Stimulated activated naive CD8-positive, alpha-beta T cell treated with anti-CD3 and anti-CD28 coated beads, Interleukin-15, Interleukin-2, amounts not matched to agents 100 ng/mL and 50 ng/mL, for 24 hours (primary cell): ENCODE measurements at regions not wholly inside any gene's neighbourhood (a gene's known extent, or its start where the extent isn't known, plus 50 kb on each side); places are given as distances from the start of the nearest gene placed in this dataset.

Source experiments
- H3K27ac Mint-ChIP-seq: one replicate; pipeline ENCODE4 v1.8.0; 2021; ENCODE audit warnings: mild to moderate bottlenecking, mixed read lengths
- H3K27me3 Mint-ChIP-seq: one replicate; pipeline ENCODE4 v1.8.0; 2021; ENCODE audit warnings: mixed read lengths
- H3K36me3 Mint-ChIP-seq: one replicate; pipeline ENCODE4 v1.8.0; 2021; ENCODE audit warnings: low read depth, mixed read lengths
- H3K4me1 Mint-ChIP-seq: one replicate; pipeline ENCODE4 v1.8.0; 2021; ENCODE audit warnings: low read depth, mixed read lengths
- H3K4me3 Mint-ChIP-seq: one replicate; pipeline ENCODE4 v1.8.0; 2021; ENCODE audit warnings: mild to moderate bottlenecking, mixed read lengths
- H3K9me3 Mint-ChIP-seq: one replicate; pipeline ENCODE4 v1.8.0; 2021; ENCODE audit warnings: mixed read lengths

DNA sequence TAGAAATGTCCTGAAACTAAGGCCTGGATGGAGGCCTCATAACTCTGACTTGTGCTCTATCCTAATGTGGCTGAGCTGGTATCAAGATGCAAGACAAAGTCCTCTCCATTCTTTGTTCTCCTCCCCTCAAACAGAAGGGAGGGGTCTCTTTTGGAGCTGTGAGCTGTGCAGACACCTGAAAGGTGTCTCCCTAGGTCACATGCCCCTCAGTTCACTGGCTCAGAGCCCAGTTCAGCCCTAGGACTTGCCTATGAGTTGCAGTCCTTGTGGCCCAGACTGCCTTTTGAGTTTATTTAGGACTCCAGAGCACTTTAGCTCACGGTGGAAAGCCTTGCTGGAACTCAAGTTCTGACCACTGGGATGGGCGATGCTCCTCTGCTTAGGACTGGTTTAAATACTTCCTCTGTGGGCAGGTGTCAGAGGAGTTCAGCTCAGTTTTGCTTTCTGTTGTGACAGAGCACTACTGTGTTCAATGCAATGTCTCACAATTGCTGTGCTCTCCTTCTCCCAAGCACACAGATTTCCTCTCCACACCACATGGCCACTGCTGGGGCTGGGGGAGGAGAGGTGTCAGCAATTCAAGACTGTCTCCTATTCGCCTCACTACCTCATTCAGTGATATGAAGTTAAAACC is 84.8 kb upstream of the ZNF827 start:
- Mint-ChIP-seq H3K27ac (no peak overlapping the region), H3K36me3 (no peaks in the 10 kb centered on the region), H3K9me3 (no peaks in the 10 kb centered on the region), H3K4me3 (no peak overlapping the region), H3K27me3 (peaks cover 21% of the 10 kb centered on the region), H3K4me1 (peaks cover 5% of the 10 kb centered on the region)

GRCh38 chr4:146022541-146022940 is 83.9 kb upstream of the ZNF827 start:
- Mint-ChIP-seq H3K9me3 (no peaks in the 10 kb centered on the region), H3K27ac (no peak overlapping the region), H3K4me3 (no peak overlapping the region), H3K4me1 (peaks cover 5% of the 10 kb centered on the region), H3K36me3 (no peaks in the 10 kb centered on the region), H3K27me3 (peaks cover 21% of the 10 kb centered on the region)

DNA sequence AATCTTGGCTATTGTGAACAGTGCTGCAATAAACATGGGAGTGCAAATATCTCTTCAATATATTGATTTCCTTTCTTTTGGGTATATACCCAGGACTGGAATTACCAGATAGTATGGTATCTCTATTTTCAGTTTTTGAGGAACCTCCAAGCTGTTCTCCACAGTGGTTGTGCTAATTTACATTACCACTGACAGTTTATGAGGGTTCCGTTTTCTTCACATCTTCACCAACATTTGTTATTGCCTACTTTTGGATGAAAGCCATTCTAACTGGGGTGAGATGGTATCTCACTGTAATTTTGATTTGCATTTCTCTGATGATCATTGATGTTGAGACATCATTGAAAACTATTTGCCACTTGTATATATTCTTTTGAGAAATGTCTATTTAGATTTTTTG is 79.6 kb upstream of the ZNF827 start:
- Mint-ChIP-seq H3K4me1 (no peaks in the 10 kb centered on the region), H3K36me3 (no peaks in the 10 kb centered on the region), H3K27ac (no peak overlapping the region), H3K27me3 (peaks cover 16% of the 10 kb centered on the region), H3K9me3 (no peaks in the 10 kb centered on the region), H3K4me3 (no peak overlapping the region)

DNA sequence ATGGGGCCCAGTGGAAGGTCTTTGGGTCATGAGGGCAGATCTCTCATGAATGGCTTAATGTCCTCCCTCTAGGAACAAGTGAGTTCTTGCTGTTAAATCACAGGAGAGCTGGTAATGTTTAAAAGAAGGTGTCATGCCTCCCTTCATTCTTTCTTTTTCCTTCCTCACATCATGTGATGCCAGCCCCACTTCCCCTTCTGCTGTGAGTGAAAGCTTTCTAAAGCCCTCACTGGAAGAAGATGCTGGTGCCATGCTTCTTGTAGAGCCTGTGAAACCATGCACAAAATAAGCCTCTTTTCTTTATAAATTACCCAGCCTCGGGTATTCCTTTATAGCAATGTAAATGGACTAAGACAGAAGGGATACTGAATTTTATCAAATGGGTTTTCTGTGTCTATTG is 66.1 kb upstream of the ZNF827 start:
- Mint-ChIP-seq H3K4me3 (no peak overlapping the region), H3K27ac (no peak overlapping the region), H3K4me1 (no peaks in the 10 kb centered on the region), H3K36me3 (peaks cover 7% of the 10 kb centered on the region), H3K27me3 (peaks cover 32% of the 10 kb centered on the region), H3K9me3 (peaks cover 9% of the 10 kb centered on the region)

GRCh38 chr4:145988628-145989027 is 50.0 kb upstream of the ZNF827 start:
- H3K4me3 Mint-ChIP-seq: no peak overlapping the region
- no peak overlapping the region for H3K27ac Mint-ChIP-seq
- H3K36me3 Mint-ChIP-seq: no peaks in the 10 kb centered on the region
- no peaks in the 10 kb centered on the region for H3K9me3 Mint-ChIP-seq
- H3K27me3 Mint-ChIP-seq: peaks cover 7% of the 10 kb centered on the region
- H3K4me1 Mint-ChIP-seq: no peaks in the 10 kb centered on the region
